ENCODE measurements at regions not wholly inside any gene's neighbourhood (a gene's known extent, or its start where the extent isn't known, plus 50 kb on each side); places are given as distances from the start of the nearest gene placed in this dataset.

GRCh38 chr10:44788147-44789129 is 122.7 kb upstream of the TMEM72 start:
- no peaks in the 10 kb centered on the region for H3K36me3 ChIP-seq
- H3K27me3 ChIP-seq = no peaks in the 10 kb centered on the region
- H3K9me3 ChIP-seq (replicated peaks in 1 of 11) = no peaks in the 10 kb centered on the region
- no peak overlapping the region for H3K4me2 ChIP-seq
- H3K9ac ChIP-seq = no peak overlapping the region
- H3K27ac ChIP-seq = no peak overlapping the region
- H3K4me1 ChIP-seq = no peaks in the 10 kb centered on the region
- TF ChIP-seq Cebpa-rat (IDR thresholded peaks at IDR 0.05) = no peak
- H4K20me1 ChIP-seq = no peaks in the 10 kb centered on the region
- H3K4me3 ChIP-seq = no peak overlapping the region

GRCh38 chr10:44792119-44792775 is 118.9 kb upstream of the TMEM72 start:
- no peaks in the 10 kb centered on the region for H4K20me1 ChIP-seq
- no peak overlapping the region for H3K27ac ChIP-seq
- no peak overlapping the region for H3K9ac ChIP-seq
- H3K4me2 ChIP-seq = no peak overlapping the region
- no peak overlapping the region for H3K4me3 ChIP-seq
- no peak for TF ChIP-seq Cebpa-rat (IDR thresholded peaks at IDR 0.05)
- H3K36me3 ChIP-seq = no peaks in the 10 kb centered on the region
- H3K9me3 ChIP-seq (replicated peaks in 1 of 11) = no peaks in the 10 kb centered on the region
- no peaks in the 10 kb centered on the region for H3K27me3 ChIP-seq
- no peaks in the 10 kb centered on the region for H3K4me1 ChIP-seq

GRCh38 chr10:44799966-44800365 is 111.2 kb upstream of the TMEM72 start:
- Histone ChIP-seq H3K4me3 (no peak overlapping the region), H4K20me1 (no peaks in the 10 kb centered on the region), H3K27ac (no peak overlapping the region), H3K27me3 (no peaks in the 10 kb centered on the region), H3K9ac (no peak overlapping the region), H3K4me1 (peaks cover 0 to 13% (median 0%) of the 10 kb centered on the region in 10 experiments; a peak in 5 of 20 replicates), H3K36me3 (no peaks in the 10 kb centered on the region), H3K9me3 (replicated peaks in 1 of 11) (peaks cover 0 to 7% (median 0%) of the 10 kb centered on the region in 11 experiments; a peak in 4 of 22 replicates), H3K4me2 (no peak overlapping the region; a peak in 1 of 22 replicates)
- no peak for TF ChIP-seq Cebpa-rat (IDR thresholded peaks at IDR 0.05)

- Histone ChIP-seq H3K4me1 (peaks cover 0 to 22% (median 8%) of the 10 kb centered on the region in 10 experiments; a peak in 10 of 20 replicates), H3K27ac (no peak overlapping the region), H3K36me3 (no peaks in the 10 kb centered on the region), H3K9me3 (replicated peaks in 1 of 11) (peaks cover 0 to 7% (median 0%) of the 10 kb centered on the region in 11 experiments; a peak in 4 of 22 replicates), H3K9ac (no peak overlapping the region), H3K27me3 (no peaks in the 10 kb centered on the region), H4K20me1 (no peaks in the 10 kb centered on the region), H3K4me3 (no peak overlapping the region), H3K4me2 (0 out of 22 replicates have a peak overlapping the region, but pooled peaks of 1 of the 11 experiments have one; percentile 15)
- no peak for TF ChIP-seq Cebpa-rat (IDR thresholded peaks at IDR 0.05)
Observed at GRCh38 chr10:44801383-44802327, 109.5 kb upstream of the TMEM72 start.

- Histone ChIP-seq H3K27ac (no peak overlapping the region), H3K4me2 (no peak overlapping the region), H3K27me3 (no peaks in the 10 kb centered on the region), H3K36me3 (no peaks in the 10 kb centered on the region), H3K4me3 (no peak overlapping the region), H3K4me1 (peaks cover 0 to 33% (median 9%) of the 10 kb centered on the region in 10 experiments; a peak in 11 of 20 replicates), H4K20me1 (no peaks in the 10 kb centered on the region), H3K9me3 (replicated peaks in 1 of 11) (peaks cover 0 to 10% (median 4%) of the 10 kb centered on the region in 11 experiments; a peak in 10 of 22 replicates), H3K9ac (no peak overlapping the region)
- TF ChIP-seq Cebpa-rat (IDR thresholded peaks at IDR 0.05) = no peak
Observed at GRCh38 chr10:44803862-44804261, 107.3 kb upstream of the TMEM72 start.

GRCh38 chr10:44804661-44805060 is 106.5 kb upstream of the TMEM72 start:
- H3K27ac ChIP-seq = no peak overlapping the region
- H3K27me3 ChIP-seq = no peaks in the 10 kb centered on the region
- H3K4me3 ChIP-seq = no peak overlapping the region
- no peak for TF ChIP-seq Cebpa-rat (IDR thresholded peaks at IDR 0.05)
- 0 out of 22 replicates have a peak overlapping the region, but pooled peaks of 2 of the 11 experiments have one; percentile 9 to 17 for H3K4me2 ChIP-seq
- H3K4me1 ChIP-seq = peaks cover 0 to 33% (median 9%) of the 10 kb centered on the region in 10 experiments; a peak in 11 of 20 replicates
- no peaks in the 10 kb centered on the region for H4K20me1 ChIP-seq
- peaks cover 0 to 15% (median 6%) of the 10 kb centered on the region in 11 experiments; a peak in 10 of 22 replicates for H3K9me3 ChIP-seq (replicated peaks in 1 of 11)
- H3K9ac ChIP-seq = no peak overlapping the region
- no peaks in the 10 kb centered on the region for H3K36me3 ChIP-seq

GRCh38 chr10:44805466-44806210 is 105.5 kb upstream of the TMEM72 start:
- H3K27me3 ChIP-seq = no peaks in the 10 kb centered on the region
- TF ChIP-seq Cebpa-rat (IDR thresholded peaks at IDR 0.05) = no peak
- peaks cover 0 to 17% (median 6%) of the 10 kb centered on the region in 11 experiments; a peak in 10 of 22 replicates for H3K9me3 ChIP-seq (replicated peaks in 1 of 11)
- no peak overlapping the region for H3K4me3 ChIP-seq
- no peaks in the 10 kb centered on the region for H3K36me3 ChIP-seq
- no peak overlapping the region for H3K27ac ChIP-seq
- H3K4me1 ChIP-seq = peaks cover 0 to 30% (median 9%) of the 10 kb centered on the region in 10 experiments; a peak in 10 of 20 replicates
- H3K4me2 ChIP-seq = peak overlapping the region in 7 of 11 experiments; percentile 3 to 32 (median 17); a peak in 7 of 22 replicates
- no peak overlapping the region for H3K9ac ChIP-seq
- H4K20me1 ChIP-seq = no peaks in the 10 kb centered on the region

- Histone ChIP-seq H4K20me1 (no peaks in the 10 kb centered on the region), H3K36me3 (no peaks in the 10 kb centered on the region), H3K9me3 (replicated peaks in 1 of 11) (peaks cover 0 to 17% (median 5%) of the 10 kb centered on the region in 11 experiments; a peak in 9 of 22 replicates), H3K4me1 (peaks cover 0 to 39% (median 9%) of the 10 kb centered on the region in 10 experiments; a peak in 10 of 20 replicates), H3K4me3 (no peak overlapping the region), H3K27ac (no peak overlapping the region), H3K9ac (no peak overlapping the region), H3K4me2 (peak overlapping the region in 1 of 11 experiments; percentile 6; a peak in 1 of 22 replicates), H3K27me3 (no peaks in the 10 kb centered on the region)
- no peak for TF ChIP-seq Cebpa-rat (IDR thresholded peaks at IDR 0.05)
Observed at GRCh38 chr10:44806950-44807349, 104.2 kb upstream of the TMEM72 start.
